ENCODE measurements at regions not wholly inside any gene's neighbourhood (a gene's known extent, or its start where the extent isn't known, plus 50 kb on each side); places are given as distances from the start of the nearest gene placed in this dataset.

GRCh38 chr11:131005829-131006228 lies 89.5 kb upstream of the SNX19 start:
- DNase-seq (ENCODE audit: low read depth): no peak
- CTCF ChIA-PET: interaction anchor here (1.3 kb wide), 1 partner anchor 668 kb away, joined by 3 read pairs; no protein-coding TSS in a partner anchor
- Histone ChIP-seq H3K27me3 (ENCODE audit: control insufficient read depth, insufficient read depth, low read length) (no peaks in the 10 kb centered on the region), H3K4me3 (ENCODE audit: low read depth, low read length) (no peak overlapping the region), H3K36me3 (ENCODE audit: control insufficient read depth, insufficient read depth, low read length) (no peaks in the 10 kb centered on the region)
- POLR2A ChIA-PET: no interaction called here
- no peak for TF ChIP-seq CTCF (IDR thresholded peaks at IDR 0.05; ENCODE audit: insufficient read depth, low read depth, low read length)

- TF ChIP-seq CTCF (IDR thresholded peaks at IDR 0.05; ENCODE audit: insufficient read depth, low read depth, low read length): peak; percentile 77
- no peaks in the 10 kb centered on the region for H3K36me3 ChIP-seq (ENCODE audit: control insufficient read depth, insufficient read depth, low read length)
- ChIA-PET CTCF (interaction anchor here (0.7 to 3.8 kb wide), 19 partner anchors 8 to 715 kb away, joined by 3 to 21 read pairs (median 4); no protein-coding TSS in a partner anchor), POLR2A (no interaction called here)
- H3K4me3 ChIP-seq (ENCODE audit: low read depth, low read length): no peak overlapping the region
- no peak for DNase-seq (ENCODE audit: low read depth)
- no peaks in the 10 kb centered on the region for H3K27me3 ChIP-seq (ENCODE audit: control insufficient read depth, insufficient read depth, low read length)
Measured at GRCh38 chr11:131025020-131025419, 108.7 kb upstream of the SNX19 start.

GRCh38 chr11:131025421-131026125 lies 109.3 kb upstream of the SNX19 start:
- no peak for DNase-seq (ENCODE audit: low read depth)

GRCh38 chr11:131027491-131027890 lies 111.2 kb upstream of the SNX19 start:
- TF ChIP-seq CTCF (IDR thresholded peaks at IDR 0.05; ENCODE audit: insufficient read depth, low read depth, low read length): no peak
- DNase-seq (ENCODE audit: low read depth): no peak
- H3K4me3 ChIP-seq (ENCODE audit: low read depth, low read length): no peak overlapping the region
- CTCF ChIA-PET: interaction anchor here (1.7 to 3.8 kb wide), 2 partner anchors 8 to 37 kb away, joined by 4 to 21 read pairs; no protein-coding TSS in a partner anchor
- POLR2A ChIA-PET: no interaction called here
- H3K27me3 ChIP-seq (ENCODE audit: control insufficient read depth, insufficient read depth, low read length): no peaks in the 10 kb centered on the region
- no peaks in the 10 kb centered on the region for H3K36me3 ChIP-seq (ENCODE audit: control insufficient read depth, insufficient read depth, low read length)

More at GRCh38 chr11:131025421-131026125, 109.3 kb upstream of the SNX19 start:
- Histone ChIP-seq H3K4me3 (ENCODE audit: low read depth, low read length) (no peak overlapping the region), H3K27me3 (ENCODE audit: control insufficient read depth, insufficient read depth, low read length) (no peaks in the 10 kb centered on the region), H3K36me3 (ENCODE audit: control insufficient read depth, insufficient read depth, low read length) (no peaks in the 10 kb centered on the region)
- CTCF ChIA-PET: interaction anchor here (0.7 to 3.8 kb wide), 18 partner anchors 8 to 714 kb away, joined by 3 to 21 read pairs (median 4); no protein-coding TSS in a partner anchor
- POLR2A ChIA-PET: no interaction called here
- no peak for TF ChIP-seq CTCF (IDR thresholded peaks at IDR 0.05; ENCODE audit: insufficient read depth, low read depth, low read length)

- no peak for TF ChIP-seq CTCF (IDR thresholded peaks at IDR 0.05; ENCODE audit: insufficient read depth, low read depth, low read length)
- CTCF ChIA-PET: interaction anchor here (0.6 to 1.6 kb wide), 3 partner anchors 8 to 1704 kb away, joined by 3 to 4 read pairs (median 3); no protein-coding TSS in a partner anchor
- Histone ChIP-seq H3K4me3 (ENCODE audit: low read depth, low read length) (no peak overlapping the region), H3K27me3 (ENCODE audit: control insufficient read depth, insufficient read depth, low read length) (no peaks in the 10 kb centered on the region), H3K36me3 (ENCODE audit: control insufficient read depth, insufficient read depth, low read length) (no peaks in the 10 kb centered on the region)
- POLR2A ChIA-PET: no interaction called here
- peak; percentile 54 for DNase-seq (ENCODE audit: low read depth)
Measured at GRCh38 chr11:131033151-131033651, 116.9 kb upstream of the SNX19 start.
